NB4 (cell line): ENCODE measurements at regions not wholly inside any gene's neighbourhood (a gene's known extent, or its start where the extent isn't known, plus 50 kb on each side); places are given as distances from the start of the nearest gene placed in this dataset.

Source experiments
- DNase-seq: peaks from one replicate; pipeline ENCODE4 v3.0.0; 2010; ENCODE audit warnings: low read depth
- H3K4me3 ChIP-seq: one replicate; pipeline ENCODE4 v1.5.1; 2011; ENCODE audit warnings: mild to moderate bottlenecking, low read depth, low read length, moderate library complexity
- CTCF ChIP-seq: IDR thresholded peaks from one replicate; pipeline ENCODE4 v1.5.1; 2012; ENCODE audit warnings: low read depth, low read length
- MYC ChIP-seq: IDR thresholded peaks from 2 replicates; pipeline ENCODE4 v1.6.1; 2011; ENCODE audit warnings: low read depth, low read length
- POLR2A ChIP-seq: IDR thresholded peaks from 2 replicates; pipeline ENCODE4 v1.6.1; 2011; ENCODE audit warnings: mild to moderate bottlenecking; ENCODE audit not compliant: insufficient read length; ENCODE audit errors: extremely low read depth
- TF ChIP-seq, protein P1 (sequence below): IDR thresholded peaks from 2 replicates; pipeline ENCODE4 v1.6.1; 2011; ENCODE audit warnings: low read depth, low read length

- no peak for DNase-seq
- H3K4me3 ChIP-seq = no peak overlapping the region
- TF ChIP-seq MYC = no peak
- no peak for TF ChIP-seq POLR2A
- no peak for TF ChIP-seq CTCF
- TF ChIP-seq, protein P1, sequence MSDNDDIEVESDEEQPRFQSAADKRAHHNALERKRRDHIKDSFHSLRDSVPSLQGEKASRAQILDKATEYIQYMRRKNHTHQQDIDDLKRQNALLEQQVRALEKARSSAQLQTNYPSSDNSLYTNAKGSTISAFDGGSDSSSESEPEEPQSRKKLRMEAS = no peak
Observed at GRCh38 chr14:101035466-101036225, 132.1 kb upstream of the RTL1 start.

DNA sequence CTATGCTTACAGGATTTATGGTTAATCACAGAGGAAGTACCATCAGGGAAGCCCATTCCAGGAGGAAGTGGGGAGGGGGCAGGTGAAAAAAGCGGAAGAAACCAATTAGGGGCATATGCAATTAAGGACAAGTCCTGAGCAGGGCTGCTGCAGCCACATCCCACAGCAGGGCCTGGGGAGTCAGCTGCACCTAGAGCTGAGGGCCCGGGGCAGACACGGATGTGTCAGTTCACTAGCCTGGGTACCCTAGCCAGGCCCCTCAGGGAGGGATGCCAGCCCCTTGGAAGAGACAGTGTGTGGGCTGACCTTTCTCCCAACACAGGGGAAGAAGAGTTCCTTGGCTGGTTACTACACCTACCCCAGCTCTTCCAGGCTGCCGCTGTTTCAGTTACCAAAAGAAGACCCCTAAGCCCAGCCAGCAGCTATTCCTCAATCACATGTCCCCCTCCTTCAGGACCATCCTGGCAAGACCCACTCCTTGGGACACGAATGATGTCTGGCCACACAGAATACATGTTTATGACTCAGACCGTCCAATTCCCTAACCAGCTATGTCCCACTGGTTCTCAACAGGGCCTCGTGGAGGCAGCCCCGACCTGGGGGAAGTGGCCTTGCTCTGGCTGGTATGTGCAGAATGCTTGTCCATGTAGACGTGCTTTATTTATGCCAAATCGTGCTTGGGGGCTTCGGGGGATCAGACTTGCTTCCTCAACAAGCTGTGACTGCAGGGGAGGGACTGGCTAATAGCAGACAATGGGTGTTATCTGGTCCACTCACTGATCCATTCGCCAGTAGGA, 133.7 kb upstream of the RTL1 start:
- H3K4me3 ChIP-seq = no peak overlapping the region
- TF ChIP-seq CTCF (no peak), MYC (no peak), POLR2A (no peak)
- TF ChIP-seq, protein P1 = no peak

DNA sequence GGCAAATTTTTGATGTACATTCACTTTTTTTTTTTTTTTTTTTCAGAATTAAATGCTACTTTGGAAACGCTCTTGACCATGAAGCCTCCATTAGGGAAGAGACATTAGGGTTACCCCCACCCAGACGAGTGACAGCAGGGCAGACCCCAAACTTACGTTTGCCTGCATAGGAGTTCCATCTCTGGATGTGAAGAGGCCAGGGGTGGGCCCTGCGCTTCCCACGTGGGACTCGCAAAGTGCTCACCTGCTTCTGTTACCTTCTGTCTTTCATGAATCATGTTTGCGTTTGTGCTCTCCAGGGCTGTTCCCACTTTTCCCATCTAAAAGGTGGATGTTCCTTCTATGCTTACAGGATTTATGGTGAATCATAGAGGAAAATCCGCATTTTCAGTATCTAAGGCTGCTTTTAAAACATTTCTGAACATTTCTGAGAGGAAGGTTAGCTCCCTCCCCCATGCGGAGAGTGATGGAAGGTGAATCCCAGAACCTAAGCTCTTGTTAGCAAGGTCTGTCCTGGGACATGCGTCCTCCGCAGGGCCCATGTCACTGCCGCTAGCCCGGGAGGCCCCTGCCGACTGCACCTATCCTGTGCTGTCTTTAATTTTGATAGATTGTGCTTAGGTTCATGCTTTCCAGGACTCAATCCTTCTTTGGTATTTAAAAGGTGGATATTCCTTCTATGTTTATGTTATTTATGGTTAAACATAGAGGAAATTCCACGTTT, 135.7 kb upstream of the RTL1 start:
- H3K4me3 ChIP-seq = no peak overlapping the region
- no peak for DNase-seq
- no peak for TF ChIP-seq MYC
- no peak for TF ChIP-seq POLR2A
- TF ChIP-seq, protein P1 = no peak
- TF ChIP-seq CTCF = no peak

More for the DNA sequence above, 133.7 kb upstream of the RTL1 start:
- no peak for DNase-seq

GRCh38 chr14:101039755-101040138, 136.2 kb upstream of the RTL1 start:
- TF ChIP-seq, protein P1 = no peak
- TF ChIP-seq POLR2A (no peak), MYC (no peak), CTCF (no peak)
- DNase-seq = no peak
- H3K4me3 ChIP-seq = no peak overlapping the region

DNA sequence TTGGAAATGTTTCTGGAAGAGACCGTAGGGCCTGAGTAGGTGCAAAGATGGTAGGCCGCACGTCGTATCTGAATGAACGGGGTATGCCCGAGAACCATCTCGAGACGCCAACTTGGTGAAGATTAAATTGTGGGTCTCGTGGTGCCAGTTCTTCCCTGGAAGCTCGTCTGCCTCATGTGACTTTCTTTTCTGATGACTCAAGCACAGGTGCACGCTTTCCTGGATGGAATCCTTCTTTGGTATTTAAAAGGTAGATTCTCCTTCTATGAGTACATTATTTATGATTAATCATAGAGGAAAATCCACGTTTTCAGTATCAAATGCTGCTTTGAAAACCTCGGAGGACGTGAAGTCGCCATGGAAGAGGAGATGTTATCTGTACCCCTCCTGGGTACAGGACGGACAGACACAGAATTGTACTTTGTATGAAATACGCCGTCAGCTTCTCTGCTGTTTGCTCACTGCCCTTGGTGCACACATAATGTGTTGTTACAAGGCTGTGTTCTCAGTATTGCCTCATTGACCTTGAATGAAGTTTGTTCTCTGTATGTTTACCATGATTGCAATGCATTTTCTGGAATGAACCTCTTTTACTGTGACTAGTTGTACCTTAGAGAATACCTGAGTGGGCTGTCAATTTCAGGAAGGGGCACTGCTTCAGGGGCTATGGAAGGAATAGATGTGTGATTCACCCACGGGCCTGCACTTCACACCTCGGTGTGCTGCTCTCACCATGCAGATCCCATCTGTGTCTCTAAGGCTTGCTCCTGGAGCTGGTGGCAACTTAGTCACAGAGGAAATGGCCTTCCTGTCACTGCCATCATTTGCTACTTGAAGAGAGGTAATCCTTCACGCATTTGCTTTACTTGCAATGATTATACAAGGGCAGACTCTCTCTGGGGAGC, 137.3 kb upstream of the RTL1 start:
- TF ChIP-seq POLR2A (no peak), MYC (no peak), CTCF (no peak)
- TF ChIP-seq, protein P1 = no peak
- no peak for DNase-seq
- H3K4me3 ChIP-seq = no peak overlapping the region
